T47D (cell line): ENCODE measurements at regions not wholly inside any gene's neighbourhood (a gene's known extent, or its start where the extent isn't known, plus 50 kb on each side); places are given as distances from the start of the nearest gene placed in this dataset.
A peak's percentile ranks its signal among the peaks of the same experiment; 100 is the strongest.

Experiments used
- DNase-seq, 2 experiments: peaks; one replicate each; pipeline versions ENCODE4 v3.0.0 to v3.0.0-alpha.2; 2011 to 2012; ENCODE audit warnings: low read depth in 1 of 2, low spot score in 1 of 2
- JUND ChIP-seq: IDR thresholded peaks from 2 replicates; pipeline ENCODE4 v1.6.1; 2012; ENCODE audit warnings: low read depth
- in situ Hi-C: cut with HindIII; loops from 2 replicates; pipeline ENCODE4 v1.10.0; 2016; ENCODE audit warnings: low sequenced_read_pairs, low pct_unique_long_range_greater_than_20kb

DNA sequence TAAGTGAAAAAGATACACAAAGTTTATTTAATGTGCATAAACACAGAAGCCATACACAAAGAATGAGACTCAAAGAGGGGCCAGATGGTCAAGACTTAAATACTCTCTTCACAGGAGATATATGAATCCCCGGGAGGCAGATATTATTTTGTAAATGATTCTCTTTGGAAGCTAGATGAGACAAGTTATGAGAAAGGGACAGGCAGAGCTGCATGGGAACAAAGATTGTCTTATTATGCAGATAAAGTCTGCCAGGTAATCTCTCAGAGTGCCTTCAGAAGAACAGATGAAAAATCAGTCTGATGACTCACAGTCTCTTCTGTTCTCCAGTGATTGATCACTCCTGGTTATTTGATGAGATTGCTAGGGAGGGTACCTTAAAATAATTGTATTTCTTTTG lies 89.0 kb downstream of the NAF1 start:
- in situ Hi-C loops, result no loop called here
- no peak for TF ChIP-seq JUND
- DNase-seq, result no peak

DNA sequence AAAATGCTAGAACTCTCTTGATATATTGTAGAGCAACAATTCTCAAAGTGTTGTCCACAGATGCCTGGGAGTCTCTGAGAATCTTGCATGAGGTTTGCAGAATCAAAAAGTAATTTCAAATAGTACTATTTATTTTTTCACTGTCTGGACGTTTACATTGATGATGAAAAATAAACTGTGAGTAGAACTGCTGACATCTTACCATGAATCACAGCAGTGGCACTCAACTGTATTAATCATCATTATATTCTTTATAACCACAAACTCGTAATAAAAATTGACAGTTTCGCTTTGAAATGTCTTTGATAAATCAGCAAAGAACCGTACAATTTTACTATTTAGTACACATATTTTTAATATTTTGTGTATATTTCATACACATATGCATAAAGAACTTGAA lies 94.5 kb downstream of the NAF1 start:
- DNase-seq, result no peak
- in situ Hi-C loops, result no loop called here
- no peak for TF ChIP-seq JUND

DNA sequence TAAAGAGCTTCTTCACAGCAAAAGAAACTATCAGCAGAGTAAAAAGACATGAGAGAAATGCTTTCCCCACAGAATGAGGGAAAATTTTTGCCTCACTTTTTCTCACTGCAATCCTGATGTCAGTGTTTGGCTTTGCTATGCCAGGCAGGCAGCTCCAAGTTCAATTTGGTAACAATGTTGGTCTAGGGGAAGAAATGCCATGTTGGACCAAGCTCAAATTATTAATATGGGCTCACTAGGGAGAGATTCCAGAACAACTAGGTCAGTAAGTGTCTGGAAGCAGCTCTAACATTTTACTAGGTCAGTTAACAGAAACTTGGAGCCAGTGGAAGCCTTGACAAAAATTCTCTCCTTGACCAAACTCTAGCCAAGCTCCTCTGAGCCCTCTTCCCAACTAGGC lies 95.4 kb downstream of the NAF1 start:
- DNase-seq, result no peak
- in situ Hi-C loops, result no loop called here
- no peak for TF ChIP-seq JUND

DNA sequence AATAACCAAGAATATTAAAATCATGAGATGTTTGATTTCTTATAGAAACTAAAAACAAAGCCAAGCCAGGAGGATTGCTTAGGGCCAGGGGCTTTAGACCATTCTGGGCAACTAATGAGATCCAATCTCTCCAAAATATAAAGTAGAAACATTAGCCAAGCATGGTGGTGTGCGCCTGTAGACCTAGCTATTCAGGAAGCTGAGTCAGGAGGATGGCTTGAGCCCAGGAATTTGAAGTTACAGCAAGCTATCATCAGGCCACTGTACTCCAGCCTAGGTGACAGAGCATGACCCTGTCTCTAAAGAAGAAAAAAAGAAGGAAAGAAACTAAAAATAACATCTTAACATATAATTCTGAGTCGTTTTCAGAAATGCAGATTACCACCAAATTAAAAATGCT lies 96.7 kb downstream of the NAF1 start:
- TF ChIP-seq JUND, result no peak
- in situ Hi-C loops, result no loop called here
- DNase-seq, result no peak

- DNase-seq, result no peak
- no peak for TF ChIP-seq JUND
- in situ Hi-C loops, result no loop called here
Measured at GRCh38 chr4:163063891-163064290, 102.8 kb downstream of the NAF1 start.

DNA sequence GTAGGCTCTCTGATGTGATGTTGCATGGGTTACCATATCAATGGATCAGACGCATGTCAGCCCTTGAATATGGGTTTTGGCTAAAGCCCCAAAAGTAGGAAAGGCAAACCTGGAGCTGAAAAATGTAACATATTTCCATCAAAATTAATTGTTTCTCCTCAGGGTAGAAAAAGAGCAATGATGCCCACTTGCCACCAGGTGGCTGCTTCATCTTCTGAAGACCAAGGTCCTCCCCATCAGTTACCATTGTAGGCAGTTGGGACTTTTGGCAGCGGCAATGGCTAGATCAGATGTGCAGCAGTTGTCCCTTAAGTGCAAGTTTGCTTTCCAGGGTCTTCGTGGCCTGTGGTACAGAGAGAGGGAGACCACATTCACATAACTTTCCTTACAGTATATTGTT lies 118.2 kb downstream of the NAF1 start:
- TF ChIP-seq JUND, result no peak
- in situ Hi-C loops, result no loop called here

GRCh38 chr4:163042306-163042705 lies 124.4 kb downstream of the NAF1 start:
- in situ Hi-C loops, result no loop called here
- TF ChIP-seq JUND, result no peak

More for the DNA sequence above, 118.2 kb downstream of the NAF1 start:
- peak; percentile 7 to 57 for DNase-seq

GRCh38 chr4:163017135-163017534 lies 149.6 kb downstream of the NAF1 start:
- in situ Hi-C loops, result no loop called here
- TF ChIP-seq JUND, result no peak

More at GRCh38 chr4:163042306-163042705, 124.4 kb downstream of the NAF1 start:
- DNase-seq, result no peak

DNA sequence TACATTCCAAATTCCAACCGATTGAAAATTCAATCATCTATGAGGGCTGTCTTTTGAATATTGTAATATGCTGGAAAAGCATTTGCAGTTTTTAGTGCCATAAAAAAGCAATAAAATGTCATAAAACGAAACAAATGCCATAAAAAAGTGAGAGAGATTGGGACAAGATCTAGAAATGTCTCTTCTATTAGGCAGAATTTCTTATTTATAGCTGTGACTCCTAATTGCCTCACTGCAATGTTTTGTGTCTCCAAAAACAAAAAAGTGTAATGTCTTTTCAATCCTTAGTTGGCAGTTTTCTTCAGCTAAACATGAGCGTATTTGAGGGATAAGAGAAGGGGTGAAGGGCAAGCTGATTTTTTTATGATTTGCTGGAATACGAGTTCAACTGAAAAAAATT lies 153.9 kb downstream of the NAF1 start:
- in situ Hi-C loops, result no loop called here

More at GRCh38 chr4:163017135-163017534, 149.6 kb downstream of the NAF1 start:
- no peak for DNase-seq

DNA sequence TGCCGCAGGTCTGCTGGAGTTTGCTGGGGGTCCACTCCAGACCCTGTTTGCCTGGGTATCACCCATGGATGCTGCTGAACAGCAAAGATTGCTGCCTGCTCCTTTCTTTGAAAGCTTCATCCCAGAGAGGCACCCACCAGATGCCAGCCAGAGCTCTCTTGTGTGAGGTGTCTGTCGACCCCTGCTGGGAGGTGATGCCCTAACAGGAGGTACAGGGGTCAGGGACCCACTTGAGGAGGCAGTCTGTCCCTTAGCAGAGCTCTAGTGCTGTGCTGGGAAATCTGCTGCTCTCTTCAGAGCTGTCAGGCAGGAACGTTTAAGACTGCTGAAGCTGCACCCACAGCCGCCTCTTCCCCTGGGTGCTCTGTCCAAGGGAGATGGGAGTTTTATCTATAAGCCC lies 162.7 kb downstream of the NAF1 start:
- in situ Hi-C loops, result no loop called here
- no peak for DNase-seq
- TF ChIP-seq JUND, result no peak

More for the DNA sequence above, 153.9 kb downstream of the NAF1 start:
- no peak for DNase-seq
- TF ChIP-seq JUND, result no peak

GRCh38 chr4:162988530-162988929 lies 178.2 kb downstream of the NAF1 start:
- in situ Hi-C loops, result no loop called here
- TF ChIP-seq JUND, result no peak
- no peak for DNase-seq

DNA sequence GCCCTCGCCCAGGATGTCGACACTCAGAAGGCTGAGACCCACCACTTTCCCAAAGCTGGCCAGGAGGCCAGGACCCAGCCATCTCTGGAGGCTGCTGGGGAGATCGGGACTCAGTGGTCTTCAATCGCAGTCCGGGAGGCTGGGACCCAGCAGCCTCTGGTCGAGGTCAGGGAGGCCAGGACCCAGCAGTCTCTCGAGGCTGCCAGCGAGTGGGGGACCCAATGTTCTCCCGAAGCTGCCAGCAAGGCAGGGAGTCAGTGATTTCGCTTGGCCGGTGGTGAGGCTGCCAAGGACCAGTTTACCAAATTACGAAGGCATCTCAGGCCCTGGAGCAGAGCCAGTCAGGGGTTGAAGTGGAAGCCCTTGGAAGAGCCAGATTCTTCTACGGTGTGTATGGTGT lies 181.6 kb downstream of the NAF1 start:
- no peak for TF ChIP-seq JUND
- DNase-seq, result no peak
- in situ Hi-C loops, result no loop called here

- TF ChIP-seq JUND, result no peak
- in situ Hi-C loops, result no loop called here
- DNase-seq, result no peak
Measured at GRCh38 chr4:162984621-162985020, 182.1 kb downstream of the NAF1 start.

DNA sequence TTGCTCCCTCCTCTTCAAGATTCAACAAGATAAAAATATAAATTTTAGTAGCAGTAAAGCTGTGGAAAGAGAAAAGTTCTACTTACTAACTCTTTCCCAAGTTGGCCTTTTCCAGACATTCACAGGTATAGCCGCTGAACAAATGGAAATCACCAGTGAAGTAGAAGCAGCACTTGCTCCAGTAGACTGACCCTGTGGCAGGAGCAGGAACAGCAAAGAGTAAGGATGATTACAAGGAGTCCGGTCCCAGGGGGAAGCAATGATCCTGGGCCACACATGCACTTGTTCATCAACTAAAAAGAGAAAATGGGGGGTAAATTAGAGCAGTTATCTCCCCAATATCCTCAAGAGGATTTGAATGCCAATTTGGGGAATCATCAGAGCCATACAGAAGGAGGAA lies 184.9 kb downstream of the NAF1 start:
- TF ChIP-seq JUND, result no peak
- no peak for DNase-seq
- in situ Hi-C loops, result no loop called here
